Tibial nerve (tissue), 3 donors: ENCODE measurements at regions not wholly inside any gene's neighbourhood (a gene's known extent, or its start where the extent isn't known, plus 50 kb on each side); places are given as distances from the start of the nearest gene placed in this dataset.

Source experiments
- CTCF ChIP-seq, 5 experiments: fragments of 200-600 bp in 3 of 5; fragments of 450-650 bp in 2 of 5; sonication (generic) in 3 of 5; IDR thresholded peaks; one replicate each; pipeline ENCODE4 v1.5.1; 2016 to 2019; ENCODE audit warnings: antibody characterized with exemption in 5 of 5, mild to moderate bottlenecking in 3 of 5, moderate library complexity in 2 of 5
- POLR2A ChIP-seq, 2 donors: fragments of 450-650 bp; IDR thresholded peaks; one replicate each; pipeline ENCODE4 v1.6.1; 2017; ENCODE audit warnings: antibody characterized with exemption in 2 of 2, mild to moderate bottlenecking in 2 of 2, moderate library complexity in 2 of 2

GRCh38 chr4:94126669-94127068 is 81.0 kb upstream of the SMARCAD1 start:
- no peak for TF ChIP-seq POLR2A (IDR thresholded peaks at IDR 0.05)
- peak in 1 of 5 experiments; percentile 12 for TF ChIP-seq CTCF (IDR thresholded peaks at IDR 0.05)
